ENCODE measurements at regions not wholly inside any gene's neighbourhood (a gene's known extent, or its start where the extent isn't known, plus 50 kb on each side); places are given as distances from the start of the nearest gene placed in this dataset.
"Not testable (repeated sequence)": the region's sequence is repeated elsewhere in the genome, so short reads cannot be mapped to it uniquely, and the experiment has no call there.

GRCh38 chr6:22372922-22373321 is 76.1 kb upstream of the PRL start:
- WGBS, 2 donors: 88 to 92% methylated on average over 2 of the region's 2 CpGs
- no peak overlapping the region for H3K27ac ChIP-seq
- H3K36me3 ChIP-seq (ENCODE audit: low read depth, missing control alignments): no peaks in the 10 kb centered on the region
- intact Hi-C loops (cut with DNase I; ENCODE audit: low total_unique reads): no loop called here
- H3K9me3 ChIP-seq: no peaks in the 10 kb centered on the region
- no peak overlapping the region for H3K4me3 ChIP-seq
- no peaks in the 10 kb centered on the region for H3K4me1 ChIP-seq
- TF ChIP-seq POLR2A (IDR thresholded peaks at IDR 0.05) (no peak), CTCF (IDR thresholded peaks at IDR 0.05) (no peak)
- no peak for DNase-seq
- no peaks in the 10 kb centered on the region for H3K27me3 ChIP-seq

GRCh38 chr6:22374950-22375349 is 78.1 kb upstream of the PRL start:
- H3K9me3 ChIP-seq; H3K36me3 ChIP-seq (ENCODE audit: low read depth, missing control alignments); H3K4me1 ChIP-seq; H3K4me3 ChIP-seq; intact Hi-C loops (cut with DNase I; ENCODE audit: low total_unique reads); DNase-seq; H3K27ac ChIP-seq; H3K27me3 ChIP-seq: not testable (repeated sequence)
- 88 to 96% methylated on average over 2 of the region's 2 CpGs for WGBS, 2 donors

- H3K4me3 ChIP-seq; H3K27me3 ChIP-seq; DNase-seq; H3K4me1 ChIP-seq; H3K27ac ChIP-seq; H3K36me3 ChIP-seq (ENCODE audit: low read depth, missing control alignments); intact Hi-C loops (cut with DNase I; ENCODE audit: low total_unique reads); H3K9me3 ChIP-seq: not testable (repeated sequence)
Observed at GRCh38 chr6:22376293-22376692, 79.5 kb upstream of the PRL start.

- H3K4me3 ChIP-seq; H3K27ac ChIP-seq; H3K27me3 ChIP-seq; intact Hi-C loops (cut with DNase I; ENCODE audit: low total_unique reads); H3K36me3 ChIP-seq (ENCODE audit: low read depth, missing control alignments); DNase-seq; H3K9me3 ChIP-seq; H3K4me1 ChIP-seq: not testable (repeated sequence)
- WGBS, 2 donors: 92 to 97% methylated on average over 1 of the region's 1 CpG
Observed at GRCh38 chr6:22378536-22378935, 81.7 kb upstream of the PRL start.

GRCh38 chr6:22380236-22380635 is 83.4 kb upstream of the PRL start:
- 79 to 93% methylated on average over 3 of the region's 3 CpGs for WGBS, 2 donors
- H3K36me3 ChIP-seq (ENCODE audit: low read depth, missing control alignments): no peaks in the 10 kb centered on the region
- H3K27me3 ChIP-seq: no peaks in the 10 kb centered on the region
- DNase-seq: no peak
- TF ChIP-seq POLR2A (IDR thresholded peaks at IDR 0.05) (no peak), CTCF (IDR thresholded peaks at IDR 0.05) (no peak)
- no peak overlapping the region for H3K4me3 ChIP-seq
- no peaks in the 10 kb centered on the region for H3K9me3 ChIP-seq
- intact Hi-C loops (cut with DNase I; ENCODE audit: low total_unique reads): no loop called here
- no peaks in the 10 kb centered on the region for H3K4me1 ChIP-seq
- no peak overlapping the region for H3K27ac ChIP-seq

- TF ChIP-seq POLR2A (IDR thresholded peaks at IDR 0.05) (no peak), CTCF (IDR thresholded peaks at IDR 0.05) (no peak)
- Histone ChIP-seq H3K27ac (no peak overlapping the region), H3K9me3 (no peaks in the 10 kb centered on the region), H3K4me3 (no peak overlapping the region), H3K27me3 (no peaks in the 10 kb centered on the region), H3K4me1 (no peaks in the 10 kb centered on the region), H3K36me3 (ENCODE audit: low read depth, missing control alignments) (no peaks in the 10 kb centered on the region)
- no peak for DNase-seq
- intact Hi-C loops (cut with DNase I; ENCODE audit: low total_unique reads): no loop called here
- 43 to 65% methylated on average over 9 of the region's 9 CpGs for WGBS, 2 donors
Observed at GRCh38 chr6:22381845-22382544, 85.2 kb upstream of the PRL start.

Data from testis (tissue), 2 donors.